ENCODE measurements at regions not wholly inside any gene's neighbourhood (a gene's known extent, or its start where the extent isn't known, plus 50 kb on each side); places are given as distances from the start of the nearest gene placed in this dataset.

- no peak for DNase-seq (ENCODE audit: low read depth, low spot score)
- no peak overlapping the region for H3K4me3 ChIP-seq (ENCODE audit: low read length)
These were observed 300.4 kb upstream of the RPS6KA3 start for GRCh38 chrX:20567108-20567507.

- DNase-seq (ENCODE audit: low read depth, low spot score): no peak
These were observed 280.9 kb upstream of the RPS6KA3 start for GRCh38 chrX:20547611-20548051.

GRCh38 chrX:20545538-20545937, 278.8 kb upstream of the RPS6KA3 start:
- DNase-seq (ENCODE audit: low read depth, low spot score): no peak
- no peak overlapping the region for H3K4me3 ChIP-seq (ENCODE audit: low read length)

More at GRCh38 chrX:20547611-20548051, 280.9 kb upstream of the RPS6KA3 start:
- H3K4me3 ChIP-seq (ENCODE audit: low read length): no peak overlapping the region

GRCh38 chrX:20542072-20542471, 275.4 kb upstream of the RPS6KA3 start:
- H3K4me3 ChIP-seq (ENCODE audit: low read length): no peak overlapping the region
- DNase-seq (ENCODE audit: low read depth, low spot score): no peak

- no peak overlapping the region for H3K4me3 ChIP-seq (ENCODE audit: low read length)
- no peak for DNase-seq (ENCODE audit: low read depth, low spot score)
These were observed 272.3 kb upstream of the RPS6KA3 start for GRCh38 chrX:20538974-20539373.

GRCh38 chrX:20531667-20532066, 265.0 kb upstream of the RPS6KA3 start:
- H3K4me3 ChIP-seq (ENCODE audit: low read length): no peak overlapping the region
- DNase-seq (ENCODE audit: low read depth, low spot score): no peak

- DNase-seq (ENCODE audit: low read depth, low spot score): peak; percentile 23
- H3K4me3 ChIP-seq (ENCODE audit: low read length): no peak overlapping the region
These were observed 263.8 kb upstream of the RPS6KA3 start for GRCh38 chrX:20530406-20530921.

DNA sequence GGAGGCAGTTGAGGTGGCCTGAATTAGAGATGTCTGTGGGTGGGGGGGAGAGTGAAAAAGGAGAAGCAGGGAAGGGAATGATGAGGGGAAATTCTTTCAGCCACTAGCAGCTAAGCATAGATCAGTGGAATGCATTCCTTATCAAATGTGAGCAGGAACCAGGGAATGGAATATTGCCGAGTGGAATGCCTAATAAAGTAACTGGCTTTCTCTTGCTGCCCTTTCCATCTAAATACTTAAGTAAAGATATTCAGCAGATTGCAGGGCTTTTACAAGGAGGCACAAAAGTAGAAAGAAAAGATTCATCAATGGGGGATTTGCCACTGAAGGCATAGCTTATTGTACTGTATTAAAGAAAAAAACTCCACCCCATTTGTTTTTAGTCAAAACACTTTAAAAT, 263.0 kb upstream of the RPS6KA3 start:
- no peak for DNase-seq (ENCODE audit: low read depth, low spot score)
- no peak overlapping the region for H3K4me3 ChIP-seq (ENCODE audit: low read length)

GRCh38 chrX:20529301-20529700, 262.6 kb upstream of the RPS6KA3 start:
- DNase-seq (ENCODE audit: low read depth, low spot score): no peak

GRCh38 chrX:20527558-20528011, 260.9 kb upstream of the RPS6KA3 start:
- no peak for DNase-seq (ENCODE audit: low read depth, low spot score)
- H3K4me3 ChIP-seq (ENCODE audit: low read length): no peak overlapping the region

More at GRCh38 chrX:20529301-20529700, 262.6 kb upstream of the RPS6KA3 start:
- no peak overlapping the region for H3K4me3 ChIP-seq (ENCODE audit: low read length)

DNA sequence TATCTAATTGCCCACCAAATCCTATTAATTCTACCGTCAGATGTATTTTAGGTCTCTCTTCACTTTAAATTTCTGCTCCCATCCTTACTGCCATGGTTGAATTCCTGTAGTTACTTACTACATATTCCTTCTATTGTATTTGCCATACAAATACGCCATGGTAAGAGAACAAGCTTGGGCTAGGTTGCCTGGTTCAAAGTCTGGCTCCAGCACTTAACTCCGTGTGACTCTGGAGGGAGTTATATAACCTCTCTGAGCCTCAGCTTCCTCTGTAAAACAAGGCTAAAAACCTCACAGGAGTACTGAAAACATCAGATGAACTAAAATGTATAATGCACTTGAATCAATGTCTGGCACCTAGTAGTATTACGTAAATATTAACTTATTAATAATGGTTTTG, 260.3 kb upstream of the RPS6KA3 start:
- no peak overlapping the region for H3K4me3 ChIP-seq (ENCODE audit: low read length)
- no peak for DNase-seq (ENCODE audit: low read depth, low spot score)

- peak; percentile 66 for DNase-seq (ENCODE audit: low read depth, low spot score)
- no peak overlapping the region for H3K4me3 ChIP-seq (ENCODE audit: low read length)
These were observed 257.1 kb upstream of the RPS6KA3 start for GRCh38 chrX:20523626-20524312.

DNA sequence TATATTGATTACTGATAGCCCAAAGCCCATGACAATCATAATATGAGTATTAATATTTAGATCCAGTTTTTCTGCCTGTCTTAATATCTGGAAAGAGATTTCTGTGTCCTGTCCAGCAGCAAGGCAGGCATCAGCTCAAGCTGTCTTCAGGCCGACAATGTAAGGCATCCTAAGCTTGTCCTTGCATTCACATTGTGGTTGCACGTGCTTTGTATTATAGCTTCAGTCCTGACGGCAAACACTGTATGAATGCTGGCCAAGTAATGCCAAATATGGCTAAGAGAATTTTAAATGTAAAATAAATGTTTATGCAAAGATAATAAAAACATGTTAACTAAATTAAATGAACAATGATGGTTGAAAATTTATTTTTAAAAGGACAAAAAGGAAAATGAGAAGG, 255.7 kb upstream of the RPS6KA3 start:
- no peak for DNase-seq (ENCODE audit: low read depth, low spot score)
- H3K4me3 ChIP-seq (ENCODE audit: low read length): no peak overlapping the region

GRCh38 chrX:20521222-20521621, 254.5 kb upstream of the RPS6KA3 start:
- no peak overlapping the region for H3K4me3 ChIP-seq (ENCODE audit: low read length)
- no peak for DNase-seq (ENCODE audit: low read depth, low spot score)

DNA sequence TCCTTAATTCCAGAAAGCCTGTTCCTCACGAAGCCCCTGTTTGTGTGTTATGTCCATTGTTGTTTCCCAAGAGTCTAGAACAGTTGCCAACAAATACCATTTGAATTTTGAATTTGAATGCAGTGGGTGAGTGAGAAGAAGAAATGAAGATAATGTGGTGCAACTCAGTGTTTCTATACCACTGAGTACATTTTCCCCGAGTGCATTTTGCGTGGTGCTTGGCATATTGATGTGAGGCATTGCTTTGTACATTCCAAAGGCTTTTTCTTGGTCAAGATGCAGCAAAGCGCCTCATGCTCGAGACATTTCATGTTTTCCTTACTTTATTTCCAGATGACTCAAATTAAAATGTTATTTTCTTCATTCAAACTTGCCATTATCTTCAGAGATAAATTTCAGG, 253.1 kb upstream of the RPS6KA3 start:
- H3K4me3 ChIP-seq (ENCODE audit: low read length): no peak overlapping the region
- no peak for DNase-seq (ENCODE audit: low read depth, low spot score)

DNA sequence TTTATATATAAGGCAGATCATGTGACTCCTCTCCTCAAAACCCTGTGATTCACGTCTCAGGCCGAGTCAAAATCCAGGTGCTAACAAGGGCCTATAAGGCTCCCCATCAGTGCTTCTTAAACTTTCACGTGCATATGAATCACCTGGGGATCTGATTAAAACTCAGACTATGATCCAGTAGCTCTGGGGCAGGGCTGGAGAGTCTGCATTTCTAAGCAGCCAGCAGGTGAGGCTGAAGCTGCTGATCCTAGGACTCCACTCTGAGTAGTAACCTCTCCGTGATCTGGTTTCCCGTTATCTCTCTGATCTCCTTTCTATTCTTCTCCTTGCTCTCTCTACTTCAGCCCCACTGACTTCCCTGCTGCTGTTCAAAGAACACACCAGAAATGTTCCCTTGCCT, 252.4 kb upstream of the RPS6KA3 start:
- no peak for DNase-seq (ENCODE audit: low read depth, low spot score)
- H3K4me3 ChIP-seq (ENCODE audit: low read length): no peak overlapping the region

DNA sequence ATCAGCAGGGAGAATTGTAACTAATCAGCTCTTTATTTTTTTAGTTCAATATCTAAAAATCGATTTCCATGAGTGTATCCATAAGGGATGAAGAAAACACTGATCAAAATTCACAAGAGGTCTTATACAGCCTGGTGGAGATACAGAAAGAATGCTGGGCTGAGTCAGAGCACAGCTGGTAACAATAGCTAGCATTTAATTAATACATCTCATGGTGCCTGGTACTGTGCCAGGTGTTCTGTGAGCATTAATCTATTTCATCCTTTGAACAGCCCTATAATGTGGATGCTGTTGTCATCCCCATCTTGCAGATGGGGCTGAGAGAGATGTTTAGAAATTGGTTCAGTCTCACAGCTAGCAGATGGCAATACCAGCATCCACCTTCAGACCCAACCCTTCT, 250.9 kb upstream of the RPS6KA3 start:
- no peak overlapping the region for H3K4me3 ChIP-seq (ENCODE audit: low read length)
- no peak for DNase-seq (ENCODE audit: low read depth, low spot score)

DNA sequence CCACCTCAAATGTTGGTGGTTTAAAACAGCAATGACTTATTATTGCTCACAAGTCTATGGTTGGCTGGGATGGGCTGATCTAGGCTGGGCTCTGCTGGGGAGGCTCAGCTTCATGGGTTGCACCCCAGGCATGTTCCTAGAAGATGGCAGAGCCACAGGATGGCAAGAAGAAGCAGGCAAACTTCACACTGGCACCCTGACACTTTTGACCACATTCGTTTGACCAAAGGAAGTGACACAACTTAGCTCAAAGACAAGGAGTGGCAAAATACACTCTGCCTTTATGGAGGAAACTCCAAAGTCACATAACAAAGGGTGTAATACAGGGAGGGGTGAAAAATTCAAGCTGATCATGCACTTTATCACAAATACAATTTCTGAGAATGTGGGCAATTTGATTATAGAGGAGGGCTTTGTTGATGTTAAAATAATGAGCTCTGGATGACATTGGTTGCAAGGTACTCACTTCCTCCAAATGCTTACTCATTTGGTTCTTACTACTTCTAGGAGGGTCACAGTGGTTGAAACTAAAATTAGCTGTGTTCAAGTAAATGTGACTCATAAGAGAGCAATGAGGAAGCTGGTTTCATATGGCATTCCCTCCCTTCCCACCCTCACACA, 249.2 kb upstream of the RPS6KA3 start:
- no peak for DNase-seq (ENCODE audit: low read depth, low spot score)
- H3K4me3 ChIP-seq (ENCODE audit: low read length): no peak overlapping the region

GRCh38 chrX:20514358-20514757, 247.6 kb upstream of the RPS6KA3 start:
- no peak for DNase-seq (ENCODE audit: low read depth, low spot score)
- H3K4me3 ChIP-seq (ENCODE audit: low read length): no peak overlapping the region

GRCh38 chrX:20513185-20513584, 246.5 kb upstream of the RPS6KA3 start:
- H3K4me3 ChIP-seq (ENCODE audit: low read length): no peak overlapping the region
- no peak for DNase-seq (ENCODE audit: low read depth, low spot score)

- H3K4me3 ChIP-seq (ENCODE audit: low read length): no peak overlapping the region
- no peak for DNase-seq (ENCODE audit: low read depth, low spot score)
These were observed 245.1 kb upstream of the RPS6KA3 start for GRCh38 chrX:20511792-20512191.
